ENCODE measurements at regions not wholly inside any gene's neighbourhood (a gene's known extent, or its start where the extent isn't known, plus 50 kb on each side); places are given as distances from the start of the nearest gene placed in this dataset.

DNA sequence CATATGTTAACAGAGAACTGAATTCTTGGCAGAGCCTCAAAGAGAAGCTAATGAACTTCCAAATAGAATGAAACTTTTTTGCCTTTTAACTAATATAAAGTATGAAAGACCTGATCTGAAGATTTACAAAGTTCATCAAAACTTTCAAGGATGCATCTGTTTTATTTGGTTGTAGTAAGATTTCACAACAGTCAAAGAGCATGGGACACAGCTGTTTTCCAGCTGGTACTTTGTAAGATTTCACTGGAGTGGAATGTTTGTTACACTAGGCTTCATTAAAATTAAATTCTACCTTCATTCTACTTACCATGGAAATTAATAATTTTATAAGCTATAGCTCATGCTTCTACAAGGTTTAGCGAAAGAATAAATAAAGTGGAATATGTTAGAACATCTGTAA, 351.2 kb downstream of the SLC6A15 start:
- TF ChIP-seq, protein P1, sequence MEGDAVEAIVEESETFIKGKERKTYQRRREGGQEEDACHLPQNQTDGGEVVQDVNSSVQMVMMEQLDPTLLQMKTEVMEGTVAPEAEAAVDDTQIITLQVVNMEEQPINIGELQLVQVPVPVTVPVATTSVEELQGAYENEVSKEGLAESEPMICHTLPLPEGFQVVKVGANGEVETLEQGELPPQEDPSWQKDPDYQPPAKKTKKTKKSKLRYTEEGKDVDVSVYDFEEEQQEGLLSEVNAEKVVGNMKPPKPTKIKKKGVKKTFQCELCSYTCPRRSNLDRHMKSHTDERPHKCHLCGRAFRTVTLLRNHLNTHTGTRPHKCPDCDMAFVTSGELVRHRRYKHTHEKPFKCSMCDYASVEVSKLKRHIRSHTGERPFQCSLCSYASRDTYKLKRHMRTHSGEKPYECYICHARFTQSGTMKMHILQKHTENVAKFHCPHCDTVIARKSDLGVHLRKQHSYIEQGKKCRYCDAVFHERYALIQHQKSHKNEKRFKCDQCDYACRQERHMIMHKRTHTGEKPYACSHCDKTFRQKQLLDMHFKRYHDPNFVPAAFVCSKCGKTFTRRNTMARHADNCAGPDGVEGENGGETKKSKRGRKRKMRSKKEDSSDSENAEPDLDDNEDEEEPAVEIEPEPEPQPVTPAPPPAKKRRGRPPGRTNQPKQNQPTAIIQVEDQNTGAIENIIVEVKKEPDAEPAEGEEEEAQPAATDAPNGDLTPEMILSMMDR (IDR thresholded peaks at IDR 0.05; ENCODE audit: low read depth, low read length), result no peak
- no peak for TF ChIP-seq EZH2phosphoT487 (IDR thresholded peaks at IDR 0.05; ENCODE audit: low read depth)
